ENCODE measurements at regions not wholly inside any gene's neighbourhood (a gene's known extent, or its start where the extent isn't known, plus 50 kb on each side); places are given as distances from the start of the nearest gene placed in this dataset.

- no peaks in the 10 kb centered on the region for H3K27me3 ChIP-seq (ENCODE audit: control insufficient read depth, insufficient read depth, low read length)
- H3K4me1 ChIP-seq (ENCODE audit: control insufficient read depth, insufficient read depth, low read length): peaks cover 13% of the 10 kb centered on the region
- H3K36me3 ChIP-seq (ENCODE audit: control insufficient read depth, insufficient read depth, low read length): no peaks in the 10 kb centered on the region
- no peak overlapping the region for H3K4me3 ChIP-seq (ENCODE audit: low read length)
- H3K9me3 ChIP-seq (ENCODE audit: control insufficient read depth, low read length): no peaks in the 10 kb centered on the region
- H3K9ac ChIP-seq (ENCODE audit: low read length): no peak overlapping the region
Observed at GRCh38 chr13:40440990-40441820, 225.2 kb downstream of the FOXO1 start.

- no peak overlapping the region for H3K4me3 ChIP-seq (ENCODE audit: low read length)
- H3K9me3 ChIP-seq (ENCODE audit: control insufficient read depth, low read length): no peaks in the 10 kb centered on the region
- no peaks in the 10 kb centered on the region for H3K27me3 ChIP-seq (ENCODE audit: control insufficient read depth, insufficient read depth, low read length)
- H3K36me3 ChIP-seq (ENCODE audit: control insufficient read depth, insufficient read depth, low read length): no peaks in the 10 kb centered on the region
- H3K4me1 ChIP-seq (ENCODE audit: control insufficient read depth, insufficient read depth, low read length): peaks cover 13% of the 10 kb centered on the region
- H3K9ac ChIP-seq (ENCODE audit: low read length): no peak overlapping the region
Observed at GRCh38 chr13:40442231-40442630, 224.2 kb downstream of the FOXO1 start.

GRCh38 chr13:40442826-40443225 is 223.6 kb downstream of the FOXO1 start:
- H3K27me3 ChIP-seq (ENCODE audit: control insufficient read depth, insufficient read depth, low read length): no peaks in the 10 kb centered on the region
- H3K9ac ChIP-seq (ENCODE audit: low read length): no peak overlapping the region
- H3K9me3 ChIP-seq (ENCODE audit: control insufficient read depth, low read length): no peaks in the 10 kb centered on the region
- H3K4me1 ChIP-seq (ENCODE audit: control insufficient read depth, insufficient read depth, low read length): peaks cover 13% of the 10 kb centered on the region
- no peaks in the 10 kb centered on the region for H3K36me3 ChIP-seq (ENCODE audit: control insufficient read depth, insufficient read depth, low read length)
- H3K4me3 ChIP-seq (ENCODE audit: low read length): no peak overlapping the region

GRCh38 chr13:40444241-40444640 is 222.2 kb downstream of the FOXO1 start:
- no peaks in the 10 kb centered on the region for H3K9me3 ChIP-seq (ENCODE audit: control insufficient read depth, low read length)
- H3K4me1 ChIP-seq (ENCODE audit: control insufficient read depth, insufficient read depth, low read length): peaks cover 11% of the 10 kb centered on the region
- no peak overlapping the region for H3K4me3 ChIP-seq (ENCODE audit: low read length)
- no peaks in the 10 kb centered on the region for H3K27me3 ChIP-seq (ENCODE audit: control insufficient read depth, insufficient read depth, low read length)
- no peaks in the 10 kb centered on the region for H3K36me3 ChIP-seq (ENCODE audit: control insufficient read depth, insufficient read depth, low read length)
- H3K9ac ChIP-seq (ENCODE audit: low read length): no peak overlapping the region

- Histone ChIP-seq H3K4me3 (ENCODE audit: low read length) (no peak overlapping the region), H3K9me3 (ENCODE audit: control insufficient read depth, low read length) (no peaks in the 10 kb centered on the region), H3K36me3 (ENCODE audit: control insufficient read depth, insufficient read depth, low read length) (no peaks in the 10 kb centered on the region), H3K4me1 (ENCODE audit: control insufficient read depth, insufficient read depth, low read length) (peaks cover 6% of the 10 kb centered on the region), H3K27me3 (ENCODE audit: control insufficient read depth, insufficient read depth, low read length) (no peaks in the 10 kb centered on the region), H3K9ac (ENCODE audit: low read length) (no peak overlapping the region)
Observed at GRCh38 chr13:40445557-40445990, 220.9 kb downstream of the FOXO1 start.

GRCh38 chr13:40446365-40446764 is 220.1 kb downstream of the FOXO1 start:
- no peak overlapping the region for H3K9ac ChIP-seq (ENCODE audit: low read length)
- H3K4me3 ChIP-seq (ENCODE audit: low read length): no peak overlapping the region
- peaks cover 4% of the 10 kb centered on the region for H3K4me1 ChIP-seq (ENCODE audit: control insufficient read depth, insufficient read depth, low read length)
- no peaks in the 10 kb centered on the region for H3K36me3 ChIP-seq (ENCODE audit: control insufficient read depth, insufficient read depth, low read length)
- no peaks in the 10 kb centered on the region for H3K27me3 ChIP-seq (ENCODE audit: control insufficient read depth, insufficient read depth, low read length)
- H3K9me3 ChIP-seq (ENCODE audit: control insufficient read depth, low read length): no peaks in the 10 kb centered on the region

- H3K27me3 ChIP-seq (ENCODE audit: control insufficient read depth, insufficient read depth, low read length): no peaks in the 10 kb centered on the region
- no peaks in the 10 kb centered on the region for H3K36me3 ChIP-seq (ENCODE audit: control insufficient read depth, insufficient read depth, low read length)
Observed at GRCh38 chr13:40447857-40448256, 218.6 kb downstream of the FOXO1 start.

GRCh38 chr13:40452038-40452666 is 214.3 kb downstream of the FOXO1 start:
- Histone ChIP-seq H3K9me3 (ENCODE audit: control insufficient read depth, low read length) (no peaks in the 10 kb centered on the region), H3K9ac (ENCODE audit: low read length) (no peak overlapping the region), H3K36me3 (ENCODE audit: control insufficient read depth, insufficient read depth, low read length) (no peaks in the 10 kb centered on the region), H3K27me3 (ENCODE audit: control insufficient read depth, insufficient read depth, low read length) (no peaks in the 10 kb centered on the region), H3K4me1 (ENCODE audit: control insufficient read depth, insufficient read depth, low read length) (no peaks in the 10 kb centered on the region), H3K4me3 (ENCODE audit: low read length) (no peak overlapping the region)

More at GRCh38 chr13:40447857-40448256, 218.6 kb downstream of the FOXO1 start:
- no peaks in the 10 kb centered on the region for H3K4me1 ChIP-seq (ENCODE audit: control insufficient read depth, insufficient read depth, low read length)
- H3K9me3 ChIP-seq (ENCODE audit: control insufficient read depth, low read length): no peaks in the 10 kb centered on the region
- H3K9ac ChIP-seq (ENCODE audit: low read length): no peak overlapping the region
- H3K4me3 ChIP-seq (ENCODE audit: low read length): no peak overlapping the region

GRCh38 chr13:40452741-40453334 is 213.6 kb downstream of the FOXO1 start:
- Histone ChIP-seq H3K36me3 (ENCODE audit: control insufficient read depth, insufficient read depth, low read length) (no peaks in the 10 kb centered on the region), H3K9ac (ENCODE audit: low read length) (no peak overlapping the region), H3K4me3 (ENCODE audit: low read length) (no peak overlapping the region), H3K27me3 (ENCODE audit: control insufficient read depth, insufficient read depth, low read length) (no peaks in the 10 kb centered on the region), H3K9me3 (ENCODE audit: control insufficient read depth, low read length) (no peaks in the 10 kb centered on the region), H3K4me1 (ENCODE audit: control insufficient read depth, insufficient read depth, low read length) (no peaks in the 10 kb centered on the region)

GRCh38 chr13:40453351-40454021 is 213.0 kb downstream of the FOXO1 start:
- Histone ChIP-seq H3K4me1 (ENCODE audit: control insufficient read depth, insufficient read depth, low read length) (no peaks in the 10 kb centered on the region), H3K9ac (ENCODE audit: low read length) (no peak overlapping the region), H3K36me3 (ENCODE audit: control insufficient read depth, insufficient read depth, low read length) (no peaks in the 10 kb centered on the region), H3K4me3 (ENCODE audit: low read length) (no peak overlapping the region), H3K27me3 (ENCODE audit: control insufficient read depth, insufficient read depth, low read length) (no peaks in the 10 kb centered on the region), H3K9me3 (ENCODE audit: control insufficient read depth, low read length) (no peaks in the 10 kb centered on the region)

GRCh38 chr13:40456397-40456953 is 210.0 kb downstream of the FOXO1 start:
- H3K4me3 ChIP-seq (ENCODE audit: low read length): no peak overlapping the region
- no peak overlapping the region for H3K9ac ChIP-seq (ENCODE audit: low read length)
- H3K4me1 ChIP-seq (ENCODE audit: control insufficient read depth, insufficient read depth, low read length): no peaks in the 10 kb centered on the region
- H3K27me3 ChIP-seq (ENCODE audit: control insufficient read depth, insufficient read depth, low read length): no peaks in the 10 kb centered on the region
- no peaks in the 10 kb centered on the region for H3K9me3 ChIP-seq (ENCODE audit: control insufficient read depth, low read length)
- no peaks in the 10 kb centered on the region for H3K36me3 ChIP-seq (ENCODE audit: control insufficient read depth, insufficient read depth, low read length)
